Glomerular visceral epithelial cell (primary cell): ENCODE measurements at regions not wholly inside any gene's neighbourhood (a gene's known extent, or its start where the extent isn't known, plus 50 kb on each side); places are given as distances from the start of the nearest gene placed in this dataset.

Source experiments
- DNase-seq: peaks from one replicate; pipeline ENCODE4 v3.0.0-alpha.2; 2016; ENCODE audit errors: extremely low spot score

DNA sequence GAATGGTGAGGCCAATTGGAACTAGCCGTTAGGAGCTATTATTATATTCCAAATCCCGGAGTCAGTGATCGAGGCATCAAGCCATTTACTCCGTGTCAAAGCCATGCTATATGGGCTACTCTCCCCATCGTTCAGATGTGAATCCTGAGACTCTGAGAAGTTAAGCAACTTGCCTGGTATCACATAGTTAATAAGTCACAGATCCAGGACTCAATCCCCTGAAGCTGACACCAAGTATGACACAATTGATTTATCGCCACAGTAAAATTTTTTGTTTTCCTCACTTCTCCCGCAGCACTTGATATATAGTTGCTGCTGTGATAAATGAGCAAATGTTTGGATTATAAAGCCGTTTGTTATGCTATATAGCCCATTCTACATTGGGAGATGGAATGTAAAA lies 50.8 kb upstream of the TSHZ2 start:
- DNase-seq = no peak

DNA sequence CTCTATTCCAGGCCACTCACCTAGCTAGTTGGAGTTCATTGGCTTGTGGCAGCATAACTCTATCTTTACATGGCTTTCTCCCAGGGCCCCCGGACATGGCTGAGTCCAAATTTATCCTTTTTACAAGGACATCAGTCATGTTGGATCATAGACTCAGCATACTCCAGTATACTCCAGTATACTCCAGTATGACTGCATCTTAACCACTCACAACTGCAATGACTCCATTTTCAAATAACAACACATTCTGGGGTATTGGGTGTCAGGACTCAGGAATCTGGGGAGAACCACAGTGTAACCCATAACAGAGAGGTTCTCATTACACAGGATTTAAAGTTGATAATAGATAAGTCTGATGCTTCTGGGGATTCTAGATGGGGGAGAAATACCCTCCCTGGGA lies 53.8 kb upstream of the TSHZ2 start:
- DNase-seq = no peak

DNA sequence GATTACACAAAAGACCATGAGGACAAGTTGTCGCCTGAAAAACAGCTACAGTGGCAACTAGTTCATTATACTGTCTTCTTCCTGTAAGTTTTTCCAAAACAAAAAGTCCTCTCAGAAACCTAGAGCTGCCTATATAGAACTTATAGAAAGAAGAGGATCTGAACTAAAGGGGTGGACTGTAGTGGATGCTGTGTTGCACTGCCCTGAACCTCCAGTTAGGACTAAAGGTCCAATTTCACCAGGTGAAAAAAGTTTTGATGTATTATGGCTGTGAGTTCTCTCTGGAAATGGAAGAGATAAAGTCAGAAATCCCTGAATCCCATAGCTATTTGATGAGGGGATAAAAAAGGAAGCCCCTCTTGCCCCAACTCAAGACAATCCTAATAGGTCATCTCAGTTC lies 56.6 kb upstream of the TSHZ2 start:
- DNase-seq = no peak

DNA sequence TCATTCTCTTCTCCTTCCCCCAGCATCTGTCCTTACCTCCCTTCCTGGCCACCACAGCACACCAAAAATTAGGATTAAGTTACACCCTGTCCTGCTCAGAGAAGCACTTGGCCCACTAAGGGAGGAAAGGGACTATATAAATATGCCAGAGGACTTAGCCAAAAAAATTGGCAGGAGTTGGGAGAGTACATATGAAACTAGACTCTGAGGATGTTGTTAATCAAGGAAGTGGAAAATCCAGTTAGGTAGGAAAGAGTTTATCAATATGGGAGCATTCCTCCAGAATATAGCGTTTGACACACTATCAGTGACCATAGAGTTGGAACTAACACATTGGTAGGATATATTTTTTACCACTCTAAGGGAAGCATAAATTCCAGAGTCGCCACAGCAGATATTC lies 57.3 kb upstream of the TSHZ2 start:
- DNase-seq = no peak

DNA sequence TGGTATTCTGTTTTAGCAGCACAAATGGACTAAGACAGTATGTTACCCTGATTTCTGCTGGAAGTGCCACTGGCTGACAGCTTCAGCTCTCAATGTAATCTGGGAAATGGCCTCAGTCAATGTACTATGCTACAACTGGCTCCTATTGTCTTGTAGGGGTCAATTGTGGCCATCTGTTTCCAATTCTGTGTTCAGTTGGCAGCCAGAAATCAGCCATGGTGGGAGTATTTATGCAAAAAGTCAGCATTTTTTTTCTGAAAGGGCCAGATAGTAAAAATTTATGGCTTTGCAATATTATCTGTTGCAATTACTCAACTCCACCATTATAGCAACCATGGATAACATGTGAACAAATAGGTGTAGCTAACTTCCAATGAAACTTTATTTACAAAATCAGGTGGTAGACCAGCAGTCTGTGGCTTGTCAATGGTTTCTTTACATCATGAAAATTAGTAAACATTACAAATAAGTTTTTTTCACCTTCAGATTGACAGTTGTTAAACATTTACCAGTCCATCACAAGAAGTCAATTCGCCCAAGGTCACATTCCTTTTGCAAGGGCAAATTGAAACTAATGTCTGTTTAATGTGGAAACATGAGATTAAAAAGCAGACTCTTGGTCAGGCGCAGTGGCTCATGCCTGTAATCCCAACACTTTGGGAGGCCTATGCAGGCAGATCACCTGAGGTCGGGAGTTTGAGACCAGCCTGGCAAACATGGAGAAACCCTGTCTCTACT lies 58.3 kb upstream of the TSHZ2 start:
- DNase-seq = no peak

DNA sequence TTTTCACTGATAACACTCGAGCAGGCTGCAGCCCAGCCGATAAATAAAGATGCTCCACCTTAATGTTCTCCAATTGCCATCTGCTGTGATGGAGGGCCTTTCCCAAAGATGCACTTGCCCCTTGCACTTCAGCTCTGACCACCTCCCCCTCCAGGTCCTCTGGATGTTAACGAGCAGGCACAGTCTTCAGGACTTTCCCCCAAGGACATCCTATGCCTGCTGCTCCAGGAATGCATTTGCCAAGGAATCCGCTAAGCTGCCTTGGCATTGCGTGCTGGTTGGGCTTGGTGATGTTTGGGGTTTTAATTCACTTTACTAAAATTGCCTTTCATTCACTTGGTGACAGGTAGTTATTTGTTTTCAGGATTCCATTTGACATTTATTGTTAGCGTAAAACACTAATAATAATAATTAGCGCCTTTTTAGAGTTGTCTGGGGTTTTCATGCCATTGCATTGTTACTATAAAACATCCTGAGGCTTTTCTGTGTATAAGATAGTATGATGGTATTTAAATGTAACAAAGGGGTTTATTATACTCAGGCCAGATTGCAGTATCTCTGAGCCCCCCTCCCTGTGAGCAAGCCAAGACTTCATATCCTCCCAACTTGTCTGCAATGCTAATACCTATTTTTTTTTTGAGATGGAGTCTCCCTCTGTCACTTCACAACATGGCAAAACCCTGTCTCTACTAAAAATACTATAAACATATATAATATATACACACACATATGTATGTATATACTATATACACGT lies 66.7 kb upstream of the TSHZ2 start:
- no peak for DNase-seq

DNA sequence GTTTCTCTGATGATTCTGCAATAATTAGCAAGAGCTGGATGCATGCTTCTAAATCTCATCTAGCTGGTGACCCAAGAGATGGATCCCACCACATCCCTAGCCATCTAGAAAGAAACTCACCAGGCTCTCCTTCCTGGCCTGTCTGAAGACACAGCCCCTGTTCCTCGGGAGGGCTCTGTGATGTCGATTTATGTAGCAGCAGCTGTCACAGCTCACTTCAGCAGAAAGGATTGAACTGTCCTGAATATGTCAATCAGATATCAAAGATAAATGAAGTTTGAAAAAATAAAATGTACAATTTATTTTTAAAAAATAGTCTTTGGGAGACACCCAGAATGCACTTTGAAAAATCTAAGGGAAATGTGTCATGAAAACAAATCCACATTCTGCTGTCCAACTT lies 67.3 kb upstream of the TSHZ2 start:
- DNase-seq = no peak

DNA sequence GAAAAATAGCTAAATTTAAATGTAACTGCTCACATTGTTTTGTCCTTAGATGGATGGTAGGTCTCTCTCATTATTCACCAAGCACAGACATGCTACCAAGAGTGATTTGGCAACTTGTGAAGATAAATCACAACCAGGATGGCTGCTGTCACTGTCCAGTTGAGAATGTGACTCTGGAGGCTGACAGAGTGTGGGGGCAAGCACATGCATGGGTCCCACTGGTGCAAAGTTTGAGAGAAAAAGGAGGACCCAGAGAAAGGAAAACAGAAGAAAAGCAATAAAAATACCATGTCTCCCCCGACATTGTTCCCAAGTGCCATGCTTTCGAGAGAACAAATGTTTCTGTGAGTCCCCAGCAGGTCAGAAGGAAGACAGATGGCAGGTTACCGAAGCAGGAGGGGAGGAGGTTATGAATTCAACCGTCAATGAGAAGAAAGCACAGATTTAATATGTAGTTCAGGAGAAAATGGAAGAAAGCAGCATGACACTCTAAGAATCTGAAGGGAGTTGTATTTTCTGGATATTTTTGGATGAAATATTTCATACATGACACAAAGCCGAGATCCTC lies 73.0 kb upstream of the TSHZ2 start:
- no peak for DNase-seq

DNA sequence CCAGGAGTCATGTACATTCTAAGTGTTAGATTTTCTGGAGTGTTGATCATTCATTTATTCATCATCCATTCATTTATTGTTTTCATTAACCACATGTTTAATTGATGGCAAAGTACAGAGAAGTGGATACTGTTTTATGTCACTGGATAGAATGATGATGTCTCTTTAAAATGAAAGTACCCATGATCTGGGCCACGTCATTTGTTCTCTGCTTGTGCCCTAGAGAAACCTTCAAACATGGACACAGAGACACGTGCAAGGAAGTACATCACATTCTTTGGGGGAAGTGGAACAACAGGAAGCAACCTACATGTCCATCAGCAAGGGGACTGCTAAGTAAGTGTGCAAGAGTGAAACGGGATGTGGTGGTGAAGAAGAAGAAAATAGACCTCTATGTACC lies 75.8 kb upstream of the TSHZ2 start:
- DNase-seq = no peak

DNA sequence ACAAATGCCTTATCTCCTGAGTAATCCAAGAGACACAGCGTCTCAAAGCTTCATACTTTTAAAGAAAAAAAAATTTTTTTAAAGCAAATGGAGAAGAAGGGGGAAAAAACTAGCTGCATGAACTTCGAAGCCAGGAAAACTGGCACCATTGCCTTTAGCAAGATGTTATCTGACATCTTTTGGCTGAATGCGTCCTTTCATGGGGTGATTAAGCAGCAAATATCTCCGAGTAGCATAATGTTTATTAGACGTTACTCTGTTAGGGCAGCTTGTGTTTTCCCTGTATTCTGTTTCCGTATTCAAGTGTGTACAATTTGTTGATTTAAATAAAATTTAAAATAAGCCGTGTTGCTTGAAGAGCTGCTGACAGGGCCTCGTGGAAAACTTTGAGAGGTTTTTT lies 76.5 kb upstream of the TSHZ2 start:
- DNase-seq = no peak

DNA sequence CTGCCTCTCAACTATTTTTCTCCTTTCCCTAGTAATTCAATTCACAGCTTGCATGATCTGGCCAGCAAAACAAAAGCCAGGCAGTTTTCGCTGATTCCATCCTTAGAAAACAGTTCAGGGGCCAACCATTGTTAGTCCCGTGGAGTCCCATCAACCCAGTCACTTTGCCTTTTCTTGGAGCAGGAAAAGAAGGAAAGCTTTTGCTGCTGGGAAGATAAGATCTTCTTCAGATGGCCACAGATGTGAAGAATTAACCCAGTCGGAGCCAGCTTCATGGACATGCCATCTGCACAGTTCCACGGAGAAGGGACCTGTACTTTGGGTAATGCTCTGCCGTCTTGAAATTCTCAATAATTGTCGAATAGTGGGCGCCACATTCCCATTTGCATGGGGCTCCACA lies 76.9 kb upstream of the TSHZ2 start:
- DNase-seq = no peak

DNA sequence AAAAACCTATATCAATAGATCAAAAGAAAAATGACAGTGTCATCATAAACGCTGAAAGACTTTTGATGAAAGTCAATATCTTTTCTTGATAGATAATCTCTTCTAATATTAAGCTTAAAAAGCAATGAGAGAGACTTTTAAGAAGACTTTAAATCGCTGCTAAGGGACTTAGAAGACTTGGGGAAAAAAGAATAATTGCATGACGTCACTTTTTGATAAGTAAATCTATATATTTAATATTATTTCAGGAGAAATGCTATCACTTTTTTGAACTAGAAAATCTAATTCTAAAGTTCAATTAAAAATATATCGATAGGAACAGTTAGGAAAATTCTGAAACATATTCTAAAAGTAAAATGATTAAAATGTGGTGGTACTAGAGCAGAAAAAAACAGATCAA lies 78.7 kb upstream of the TSHZ2 start:
- DNase-seq = no peak

DNA sequence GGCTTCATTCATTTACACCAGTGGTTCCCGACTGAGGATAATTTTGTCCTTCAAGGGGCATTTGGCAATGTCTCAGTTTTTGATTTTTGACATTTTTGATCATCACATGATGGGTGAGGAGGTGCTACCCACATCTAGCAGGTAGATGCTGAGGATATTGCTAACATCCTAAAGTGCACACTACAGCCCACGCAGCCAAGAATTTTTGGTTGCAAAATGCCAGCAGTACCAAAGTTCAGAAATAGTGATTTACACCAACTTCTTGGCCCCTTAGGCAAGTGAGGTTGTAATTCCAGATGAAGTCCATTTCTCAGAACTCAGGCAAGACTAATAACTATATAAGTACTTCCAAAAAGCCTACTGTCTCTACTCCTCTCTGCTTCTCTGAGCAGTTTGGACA lies 80.1 kb upstream of the TSHZ2 start:
- no peak for DNase-seq

DNA sequence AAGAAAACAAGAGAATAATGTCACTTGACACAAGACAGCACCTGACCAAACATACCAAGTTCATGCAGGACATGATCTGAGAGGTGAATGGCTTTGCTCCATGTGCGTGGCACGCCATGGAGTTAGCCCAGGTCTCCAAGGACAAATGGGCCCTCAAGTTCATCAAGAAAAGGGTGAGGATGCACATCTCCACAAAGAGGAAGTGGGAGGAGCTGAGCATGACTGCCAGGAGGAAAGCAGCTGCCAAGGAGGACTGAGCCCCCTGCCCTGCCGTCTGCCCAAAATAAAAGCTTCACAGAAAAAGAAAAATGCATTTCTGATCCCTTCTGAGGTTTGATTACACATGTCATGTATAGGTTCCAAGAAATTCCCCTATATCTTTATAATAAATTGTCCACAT lies 82.0 kb upstream of the TSHZ2 start:
- no peak for DNase-seq

DNA sequence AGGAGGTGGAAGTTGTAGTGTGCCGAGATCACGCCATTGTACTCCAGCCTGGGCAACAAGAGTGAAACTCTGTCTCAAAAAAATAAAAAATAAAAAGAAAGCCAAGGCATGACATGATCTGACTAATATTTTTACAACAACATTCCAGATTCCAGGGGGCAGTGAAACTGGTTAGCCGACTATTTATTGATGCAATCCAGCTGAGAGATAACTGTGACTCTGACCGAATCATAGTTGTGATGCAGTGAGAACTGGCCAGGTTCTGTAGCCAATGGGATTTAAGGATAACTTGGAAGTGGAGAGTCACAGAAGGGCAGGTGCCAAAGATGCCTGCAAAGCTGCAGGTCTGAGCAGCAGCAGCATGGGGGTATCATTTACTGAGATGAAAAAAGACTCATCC lies 82.9 kb upstream of the TSHZ2 start:
- DNase-seq = no peak

DNA sequence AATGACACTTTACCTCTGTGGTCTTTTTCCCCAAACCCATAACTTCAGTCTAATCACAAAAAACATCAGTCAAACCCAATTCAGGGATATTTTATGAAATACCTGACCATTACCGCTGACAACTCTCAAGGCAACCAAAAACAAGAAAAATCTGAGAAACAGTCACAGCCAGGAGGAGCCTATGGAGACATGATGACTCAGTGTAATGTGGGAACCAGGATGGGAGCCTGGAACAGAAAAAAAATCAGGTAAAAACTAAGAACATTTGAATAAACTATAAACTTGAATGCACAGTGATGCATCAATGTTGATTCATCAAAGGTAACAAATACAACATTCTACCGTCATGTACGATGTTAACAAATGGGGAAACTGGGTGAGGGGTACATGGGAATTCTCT lies 84.1 kb upstream of the TSHZ2 start:
- DNase-seq = no peak

DNA sequence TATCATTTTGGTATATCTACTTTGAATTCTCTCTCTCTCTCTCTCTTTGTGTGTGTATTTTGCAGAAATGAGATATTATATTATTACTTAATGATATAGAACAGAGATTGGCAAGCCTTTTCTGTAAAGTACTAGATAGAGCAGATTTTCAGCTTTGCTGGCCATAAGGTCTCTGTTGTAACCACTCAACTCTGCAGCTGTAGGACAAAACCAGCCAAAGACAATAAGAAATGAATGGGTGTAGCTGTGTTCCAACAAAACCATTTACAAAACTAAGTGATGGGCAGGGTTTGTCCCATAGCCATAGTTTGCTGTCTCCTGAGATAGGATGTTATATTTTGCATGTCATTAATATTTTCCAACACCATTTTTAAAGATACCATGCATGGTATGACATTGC lies 91.2 kb upstream of the TSHZ2 start:
- no peak for DNase-seq

DNA sequence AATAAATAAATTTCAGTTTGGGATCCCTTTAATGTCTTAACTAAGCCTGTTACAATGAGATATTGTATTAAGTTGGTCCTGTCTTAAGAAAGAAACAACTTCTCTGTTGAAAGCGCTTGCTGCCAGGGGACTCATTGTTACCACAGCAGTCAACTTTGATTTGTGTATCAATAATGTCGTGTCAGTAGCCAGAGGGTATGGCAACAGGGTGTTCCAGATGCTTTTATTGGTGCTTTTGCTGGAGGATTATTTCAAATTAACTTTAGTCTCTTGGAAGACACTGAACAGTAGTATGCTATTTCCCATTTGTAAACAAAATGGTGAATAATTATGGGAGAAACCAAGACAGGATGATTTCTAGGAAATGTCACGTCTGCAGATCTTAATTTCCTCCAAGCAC lies 91.9 kb upstream of the TSHZ2 start:
- DNase-seq = no peak

DNA sequence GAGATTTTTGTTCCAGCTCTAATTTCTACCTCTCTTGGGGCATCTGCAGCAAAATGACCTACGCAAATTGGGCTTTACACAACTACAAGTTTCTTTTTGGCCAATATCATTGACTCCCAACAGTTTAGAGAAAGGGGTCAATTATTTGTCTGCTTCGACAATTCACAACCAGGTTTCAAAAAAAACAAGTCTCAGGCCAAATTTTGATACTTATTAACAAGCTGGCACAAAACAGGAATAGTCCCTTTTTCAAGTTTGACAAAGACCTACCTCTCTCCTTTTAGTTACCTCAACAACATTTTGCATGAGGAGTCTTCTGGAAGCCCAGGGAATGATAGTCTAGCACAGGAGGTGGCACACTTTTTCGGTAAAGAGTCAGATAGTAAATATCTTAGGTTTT lies 97.9 kb upstream of the TSHZ2 start:
- no peak for DNase-seq

DNA sequence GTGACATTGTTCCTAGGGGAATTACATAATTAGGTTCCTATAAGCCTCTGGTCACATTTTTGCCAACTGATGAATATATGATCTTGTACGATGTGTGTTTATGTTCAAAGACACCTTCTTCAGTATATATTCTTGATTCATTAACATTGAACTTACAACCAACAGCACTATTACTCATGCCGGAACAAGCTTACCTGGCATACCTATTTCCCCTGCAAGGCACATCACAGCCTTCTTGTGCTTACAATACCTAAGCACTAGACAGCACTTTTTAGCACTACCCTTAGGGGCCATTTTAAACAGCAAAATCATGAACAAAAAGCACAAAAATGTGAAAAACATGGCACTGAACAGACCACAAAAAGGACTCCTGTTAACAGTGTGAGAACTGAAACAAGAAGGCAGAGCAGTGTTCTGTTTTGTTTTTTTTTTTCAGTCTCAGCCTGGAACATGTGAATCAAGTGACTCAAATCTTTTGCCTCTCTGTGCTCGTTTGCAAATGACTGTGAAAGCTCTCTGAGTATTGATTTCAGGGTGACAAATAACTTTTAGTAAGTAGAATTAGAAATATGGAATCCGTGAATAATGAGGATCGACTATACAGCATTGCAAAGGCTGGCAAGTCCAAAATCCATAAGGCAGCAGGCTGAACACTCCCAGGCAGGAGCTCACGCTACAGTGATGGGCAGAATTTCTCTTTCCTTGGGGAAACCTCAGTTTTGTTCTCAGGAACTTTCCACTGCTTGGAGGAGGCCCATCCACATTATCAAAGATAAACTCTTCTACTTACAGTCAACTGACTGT lies 102.3 kb upstream of the TSHZ2 start:
- no peak for DNase-seq

DNA sequence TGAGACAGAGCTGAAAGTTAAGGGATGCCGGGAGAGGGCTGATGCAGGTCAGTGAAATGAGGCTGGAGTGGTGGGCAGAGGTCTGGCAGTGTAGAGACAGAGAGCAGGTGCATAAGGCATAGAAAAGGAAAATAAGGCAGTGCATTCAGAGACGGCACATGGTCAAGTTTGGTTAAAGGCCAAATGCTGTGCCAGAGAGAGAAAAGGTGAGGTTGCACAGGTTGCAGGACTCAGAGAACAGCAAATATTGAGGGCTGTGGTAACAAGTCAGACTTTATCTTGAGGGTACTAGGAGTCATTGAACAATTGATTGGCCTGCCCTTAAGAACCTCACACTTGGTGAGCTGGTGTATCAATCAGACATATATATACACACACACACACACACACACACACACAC lies 102.9 kb upstream of the TSHZ2 start:
- no peak for DNase-seq

DNA sequence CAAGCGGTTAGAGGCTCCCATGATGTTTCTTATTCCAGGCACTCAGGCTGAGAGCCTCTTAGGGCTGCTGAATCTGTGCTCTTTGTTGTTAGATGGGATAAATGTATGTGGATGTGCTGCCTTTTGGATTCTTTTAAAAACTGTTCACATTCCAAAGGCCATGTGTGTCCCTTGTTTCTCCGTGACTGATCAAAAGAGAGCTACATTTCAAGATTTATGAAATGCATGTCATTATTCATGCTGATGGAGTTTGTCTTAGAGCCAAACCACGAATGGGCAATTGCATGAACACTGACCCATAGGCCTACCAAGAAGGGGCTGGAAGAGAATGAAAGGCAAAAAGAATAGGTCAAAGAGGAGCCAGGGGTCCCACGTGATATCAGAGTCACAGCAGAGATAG lies 104.9 kb upstream of the TSHZ2 start:
- DNase-seq = no peak
